ENCODE measurements at regions not wholly inside any gene's neighbourhood (a gene's known extent, or its start where the extent isn't known, plus 50 kb on each side); places are given as distances from the start of the nearest gene placed in this dataset.

DNA sequence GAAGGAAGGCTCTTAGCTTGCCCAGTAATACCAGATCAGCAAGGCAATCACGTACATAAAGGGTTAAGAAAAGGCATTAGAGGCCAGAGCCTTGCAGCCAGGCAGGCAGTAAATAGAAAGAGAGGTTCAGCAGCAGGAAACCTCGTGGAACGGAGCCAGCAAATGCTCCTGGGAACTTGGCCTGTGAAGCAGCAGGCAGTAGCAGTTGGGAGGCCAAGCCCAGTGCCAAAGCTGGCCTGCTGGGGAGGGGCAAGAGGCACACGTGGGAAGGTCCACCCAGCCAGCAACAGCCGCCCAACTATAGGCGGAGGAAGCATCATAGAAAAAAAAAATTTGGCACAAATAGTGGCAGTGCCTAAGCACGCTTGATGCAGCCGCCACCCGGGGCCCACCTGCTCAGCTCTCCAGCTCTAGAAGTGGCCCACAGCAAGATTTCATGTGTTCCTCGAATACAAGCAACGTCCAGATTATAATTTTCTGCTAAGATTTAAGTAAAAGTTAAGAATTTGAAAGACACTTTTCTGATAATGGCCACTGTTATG is 2339.5 kb downstream of the TP53TG3F start:
- TF ChIP-seq, protein P1, sequence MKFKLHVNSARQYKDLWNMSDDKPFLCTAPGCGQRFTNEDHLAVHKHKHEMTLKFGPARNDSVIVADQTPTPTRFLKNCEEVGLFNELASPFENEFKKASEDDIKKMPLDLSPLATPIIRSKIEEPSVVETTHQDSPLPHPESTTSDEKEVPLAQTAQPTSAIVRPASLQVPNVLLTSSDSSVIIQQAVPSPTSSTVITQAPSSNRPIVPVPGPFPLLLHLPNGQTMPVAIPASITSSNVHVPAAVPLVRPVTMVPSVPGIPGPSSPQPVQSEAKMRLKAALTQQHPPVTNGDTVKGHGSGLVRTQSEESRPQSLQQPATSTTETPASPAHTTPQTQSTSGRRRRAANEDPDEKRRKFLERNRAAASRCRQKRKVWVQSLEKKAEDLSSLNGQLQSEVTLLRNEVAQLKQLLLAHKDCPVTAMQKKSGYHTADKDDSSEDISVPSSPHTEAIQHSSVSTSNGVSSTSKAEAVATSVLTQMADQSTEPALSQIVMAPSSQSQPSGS (CRISPR knock-in tag; IDR thresholded peaks at IDR 0.05; ENCODE audit: borderline replicate concordance, low read depth) = no peak
- no peak for TF ChIP-seq JAZF1 (CRISPR knock-in tag; IDR thresholded peaks at IDR 0.05)
- TF ChIP-seq, protein P2, sequence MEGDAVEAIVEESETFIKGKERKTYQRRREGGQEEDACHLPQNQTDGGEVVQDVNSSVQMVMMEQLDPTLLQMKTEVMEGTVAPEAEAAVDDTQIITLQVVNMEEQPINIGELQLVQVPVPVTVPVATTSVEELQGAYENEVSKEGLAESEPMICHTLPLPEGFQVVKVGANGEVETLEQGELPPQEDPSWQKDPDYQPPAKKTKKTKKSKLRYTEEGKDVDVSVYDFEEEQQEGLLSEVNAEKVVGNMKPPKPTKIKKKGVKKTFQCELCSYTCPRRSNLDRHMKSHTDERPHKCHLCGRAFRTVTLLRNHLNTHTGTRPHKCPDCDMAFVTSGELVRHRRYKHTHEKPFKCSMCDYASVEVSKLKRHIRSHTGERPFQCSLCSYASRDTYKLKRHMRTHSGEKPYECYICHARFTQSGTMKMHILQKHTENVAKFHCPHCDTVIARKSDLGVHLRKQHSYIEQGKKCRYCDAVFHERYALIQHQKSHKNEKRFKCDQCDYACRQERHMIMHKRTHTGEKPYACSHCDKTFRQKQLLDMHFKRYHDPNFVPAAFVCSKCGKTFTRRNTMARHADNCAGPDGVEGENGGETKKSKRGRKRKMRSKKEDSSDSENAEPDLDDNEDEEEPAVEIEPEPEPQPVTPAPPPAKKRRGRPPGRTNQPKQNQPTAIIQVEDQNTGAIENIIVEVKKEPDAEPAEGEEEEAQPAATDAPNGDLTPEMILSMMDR (IDR thresholded peaks at IDR 0.05) = no peak
- TF ChIP-seq, protein P3, sequence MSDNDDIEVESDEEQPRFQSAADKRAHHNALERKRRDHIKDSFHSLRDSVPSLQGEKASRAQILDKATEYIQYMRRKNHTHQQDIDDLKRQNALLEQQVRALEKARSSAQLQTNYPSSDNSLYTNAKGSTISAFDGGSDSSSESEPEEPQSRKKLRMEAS (CRISPR knock-in tag; IDR thresholded peaks at IDR 0.05) = no peak
- TF ChIP-seq, protein P4, sequence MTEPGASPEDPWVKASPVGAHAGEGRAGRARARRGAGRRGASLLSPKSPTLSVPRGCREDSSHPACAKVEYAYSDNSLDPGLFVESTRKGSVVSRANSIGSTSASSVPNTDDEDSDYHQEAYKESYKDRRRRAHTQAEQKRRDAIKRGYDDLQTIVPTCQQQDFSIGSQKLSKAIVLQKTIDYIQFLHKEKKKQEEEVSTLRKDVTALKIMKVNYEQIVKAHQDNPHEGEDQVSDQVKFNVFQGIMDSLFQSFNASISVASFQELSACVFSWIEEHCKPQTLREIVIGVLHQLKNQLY (CRISPR knock-in tag; IDR thresholded peaks at IDR 0.05) = no peak
- TF ChIP-seq, protein P5, sequence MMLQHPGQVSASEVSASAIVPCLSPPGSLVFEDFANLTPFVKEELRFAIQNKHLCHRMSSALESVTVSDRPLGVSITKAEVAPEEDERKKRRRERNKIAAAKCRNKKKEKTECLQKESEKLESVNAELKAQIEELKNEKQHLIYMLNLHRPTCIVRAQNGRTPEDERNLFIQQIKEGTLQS (CRISPR knock-in tag; conservative IDR thresholded peaks at IDR 0.05) = no peak
- no peak for TF ChIP-seq ZNF416 (CRISPR knock-in tag; IDR thresholded peaks at IDR 0.05)
- TF ChIP-seq SP1 (CRISPR knock-in tag; conservative IDR thresholded peaks at IDR 0.05) = no peak
- no peak for TF ChIP-seq EMX1 (CRISPR knock-in tag; IDR thresholded peaks at IDR 0.05)
- TF ChIP-seq TEAD4 (CRISPR knock-in tag; IDR thresholded peaks at IDR 0.05) = no peak
- TF ChIP-seq, protein P6, sequence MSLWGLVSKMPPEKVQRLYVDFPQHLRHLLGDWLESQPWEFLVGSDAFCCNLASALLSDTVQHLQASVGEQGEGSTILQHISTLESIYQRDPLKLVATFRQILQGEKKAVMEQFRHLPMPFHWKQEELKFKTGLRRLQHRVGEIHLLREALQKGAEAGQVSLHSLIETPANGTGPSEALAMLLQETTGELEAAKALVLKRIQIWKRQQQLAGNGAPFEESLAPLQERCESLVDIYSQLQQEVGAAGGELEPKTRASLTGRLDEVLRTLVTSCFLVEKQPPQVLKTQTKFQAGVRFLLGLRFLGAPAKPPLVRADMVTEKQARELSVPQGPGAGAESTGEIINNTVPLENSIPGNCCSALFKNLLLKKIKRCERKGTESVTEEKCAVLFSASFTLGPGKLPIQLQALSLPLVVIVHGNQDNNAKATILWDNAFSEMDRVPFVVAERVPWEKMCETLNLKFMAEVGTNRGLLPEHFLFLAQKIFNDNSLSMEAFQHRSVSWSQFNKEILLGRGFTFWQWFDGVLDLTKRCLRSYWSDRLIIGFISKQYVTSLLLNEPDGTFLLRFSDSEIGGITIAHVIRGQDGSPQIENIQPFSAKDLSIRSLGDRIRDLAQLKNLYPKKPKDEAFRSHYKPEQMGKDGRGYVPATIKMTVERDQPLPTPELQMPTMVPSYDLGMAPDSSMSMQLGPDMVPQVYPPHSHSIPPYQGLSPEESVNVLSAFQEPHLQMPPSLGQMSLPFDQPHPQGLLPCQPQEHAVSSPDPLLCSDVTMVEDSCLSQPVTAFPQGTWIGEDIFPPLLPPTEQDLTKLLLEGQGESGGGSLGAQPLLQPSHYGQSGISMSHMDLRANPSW (CRISPR knock-in tag; conservative IDR thresholded peaks at IDR 0.05; ENCODE audit: low read depth) = no peak
- TF ChIP-seq ESRRA (CRISPR knock-in tag; IDR thresholded peaks at IDR 0.05; ENCODE audit: borderline replicate concordance) = no peak
- no peak for TF ChIP-seq FOXP1 (CRISPR knock-in tag; IDR thresholded peaks at IDR 0.05; ENCODE audit: borderline replicate concordance)

Measured in WTC11 (cell line).